ENCODE measurements at regions not wholly inside any gene's neighbourhood (a gene's known extent, or its start where the extent isn't known, plus 50 kb on each side); places are given as distances from the start of the nearest gene placed in this dataset.

- no peak overlapping the region for H3K27ac Mint-ChIP-seq
Measured at GRCh38 chrX:15165832-15166231, 104.1 kb downstream of the ASB9 start.

GRCh38 chrX:15163131-15163530 lies 106.8 kb downstream of the ASB9 start:
- Mint-ChIP-seq H3K4me1 (no peaks in the 10 kb centered on the region), H3K9me3 (peaks cover 8% of the 10 kb centered on the region), H3K36me3 (ENCODE audit: low read depth) (no peaks in the 10 kb centered on the region), H3K27me3 (ENCODE audit: low read depth, poor library complexity) (no peaks in the 10 kb centered on the region), H3K4me3 (no peak overlapping the region), H3K27ac (no peak overlapping the region)
- no peak for DNase-seq
- TF ChIP-seq CTCF (IDR thresholded peaks at IDR 0.05), result no peak

More at GRCh38 chrX:15165832-15166231, 104.1 kb downstream of the ASB9 start:
- no peak for TF ChIP-seq CTCF (IDR thresholded peaks at IDR 0.05)
- Mint-ChIP-seq H3K9me3 (peaks cover 12% of the 10 kb centered on the region), H3K36me3 (ENCODE audit: low read depth) (no peaks in the 10 kb centered on the region), H3K4me1 (no peaks in the 10 kb centered on the region), H3K4me3 (no peak overlapping the region), H3K27me3 (ENCODE audit: low read depth, poor library complexity) (no peaks in the 10 kb centered on the region)
- DNase-seq, result no peak

GRCh38 chrX:15160558-15161095 lies 109.3 kb downstream of the ASB9 start:
- Mint-ChIP-seq H3K4me3 (no peak overlapping the region), H3K4me1 (no peaks in the 10 kb centered on the region), H3K27me3 (ENCODE audit: low read depth, poor library complexity) (no peaks in the 10 kb centered on the region), H3K27ac (no peak overlapping the region), H3K36me3 (ENCODE audit: low read depth) (no peaks in the 10 kb centered on the region), H3K9me3 (peaks cover 12% of the 10 kb centered on the region)
- TF ChIP-seq CTCF (IDR thresholded peaks at IDR 0.05), result no peak
- DNase-seq, result no peak

GRCh38 chrX:15158736-15159406 lies 111.0 kb downstream of the ASB9 start:
- no peak for DNase-seq
- TF ChIP-seq CTCF (IDR thresholded peaks at IDR 0.05), result no peak
- Mint-ChIP-seq H3K27ac (no peak overlapping the region), H3K27me3 (ENCODE audit: low read depth, poor library complexity) (no peaks in the 10 kb centered on the region), H3K4me1 (no peaks in the 10 kb centered on the region), H3K36me3 (ENCODE audit: low read depth) (no peaks in the 10 kb centered on the region), H3K4me3 (no peak overlapping the region), H3K9me3 (peaks cover 17% of the 10 kb centered on the region)

- Mint-ChIP-seq H3K4me1 (no peaks in the 10 kb centered on the region), H3K9me3 (peaks cover 17% of the 10 kb centered on the region), H3K27ac (no peak overlapping the region), H3K4me3 (no peak overlapping the region), H3K27me3 (ENCODE audit: low read depth, poor library complexity) (no peaks in the 10 kb centered on the region), H3K36me3 (ENCODE audit: low read depth) (no peaks in the 10 kb centered on the region)
- no peak for DNase-seq
- TF ChIP-seq CTCF (IDR thresholded peaks at IDR 0.05), result no peak
Measured at GRCh38 chrX:15158350-15158735, 111.5 kb downstream of the ASB9 start.

- TF ChIP-seq CTCF (IDR thresholded peaks at IDR 0.05), result no peak
- DNase-seq, result no peak
- Mint-ChIP-seq H3K27me3 (ENCODE audit: low read depth, poor library complexity) (no peaks in the 10 kb centered on the region), H3K4me3 (no peak overlapping the region), H3K36me3 (ENCODE audit: low read depth) (no peaks in the 10 kb centered on the region), H3K4me1 (no peaks in the 10 kb centered on the region), H3K27ac (no peak overlapping the region), H3K9me3 (peaks cover 17% of the 10 kb centered on the region)
Measured at GRCh38 chrX:15157624-15158023, 112.3 kb downstream of the ASB9 start.
